Astrocyte (in vitro differentiated cells and primary cell): ENCODE measurements at regions not wholly inside any gene's neighbourhood (a gene's known extent, or its start where the extent isn't known, plus 50 kb on each side); places are given as distances from the start of the nearest gene placed in this dataset.

Source experiments
- DNase-seq: peaks from one replicate; pipeline ENCODE4 v3.0.0-alpha.2; 2010; ENCODE audit warnings: low read depth
- FAIRE-seq: peaks from 2 replicates; lab custom pipeline; 2011; peaks lifted over from hg19 to GRCh38; lab: Jason Lieb, UNC
- H2AFZ ChIP-seq: 2 replicates; pipeline ENCODE4 v1.6.0; 2012; ENCODE audit warnings: low read depth, low read length, inconsistent platforms
- H3K27ac ChIP-seq: 2 replicates; pipeline ENCODE4 v1.5.1; 2011; ENCODE audit warnings: low read depth, low read length, inconsistent platforms
- H3K27me3 ChIP-seq: 2 replicates; pipeline ENCODE4 v1.6.0; 2011; ENCODE audit warnings: low read length, inconsistent platforms; ENCODE audit not compliant: insufficient read depth
- H3K36me3 ChIP-seq: 2 replicates; pipeline ENCODE4 v1.5.1; 2011; ENCODE audit warnings: low read length, inconsistent platforms; ENCODE audit not compliant: insufficient read depth
- H3K4me1 ChIP-seq: 2 replicates; pipeline ENCODE4 v1.5.1; 2011; ENCODE audit warnings: low read length, inconsistent platforms; ENCODE audit not compliant: insufficient read depth
- H3K4me2 ChIP-seq: 2 replicates; pipeline ENCODE4 v1.6.0; 2012; ENCODE audit warnings: low read length, inconsistent platforms
- H3K4me3 ChIP-seq: 2 replicates; pipeline ENCODE4 v1.5.1; 2011; ENCODE audit warnings: low read depth, mild to moderate bottlenecking, low read length, inconsistent platforms; ENCODE audit not compliant: insufficient read depth
- H3K79me2 ChIP-seq: 2 replicates; pipeline ENCODE4 v1.6.0; 2012; ENCODE audit warnings: mild to moderate bottlenecking, low read length, inconsistent platforms; ENCODE audit not compliant: insufficient read depth
- H3K9ac ChIP-seq: 2 replicates; pipeline ENCODE4 v1.6.0; 2012; ENCODE audit warnings: mild to moderate bottlenecking, low read length, inconsistent platforms
- H3K9me3 ChIP-seq: 2 replicates; pipeline ENCODE4 v1.5.1; 2012; ENCODE audit warnings: low read depth, mild to moderate bottlenecking, low read length, inconsistent platforms; ENCODE audit not compliant: insufficient read depth
- H4K20me1 ChIP-seq: 2 replicates; pipeline ENCODE4 v1.6.0; 2012; ENCODE audit warnings: low read length, inconsistent platforms; ENCODE audit not compliant: insufficient read depth
- H3K27ac Mint-ChIP-seq: one replicate; pipeline ENCODE4 v1.8.0; 2021; ENCODE audit warnings: mild to moderate bottlenecking, mixed read lengths; ENCODE audit not compliant: unreplicated experiment
- H3K27me3 Mint-ChIP-seq: one replicate; pipeline ENCODE4 v1.8.0; 2021; ENCODE audit warnings: low read depth, mixed read lengths; ENCODE audit not compliant: unreplicated experiment
- H3K36me3 Mint-ChIP-seq: one replicate; pipeline ENCODE4 v1.8.0; 2021; ENCODE audit warnings: low read depth, mixed read lengths; ENCODE audit not compliant: unreplicated experiment
- H3K4me1 Mint-ChIP-seq: one replicate; pipeline ENCODE4 v1.8.0; 2021; ENCODE audit warnings: low read depth, mixed read lengths; ENCODE audit not compliant: unreplicated experiment
- H3K4me3 Mint-ChIP-seq: one replicate; pipeline ENCODE4 v1.8.0; 2021; ENCODE audit warnings: mild to moderate bottlenecking, moderate library complexity, mixed read lengths; ENCODE audit not compliant: unreplicated experiment
- H3K9me3 Mint-ChIP-seq: one replicate; pipeline ENCODE4 v1.8.0; 2021; ENCODE audit warnings: mild to moderate bottlenecking, mixed read lengths; ENCODE audit not compliant: unreplicated experiment
- CTCF ChIP-seq: IDR thresholded peaks from 2 replicates; pipeline ENCODE4 v1.5.1; 2011; ENCODE audit warnings: low read depth, mild to moderate bottlenecking, inconsistent platforms, low read length, moderate library complexity; ENCODE audit not compliant: insufficient read depth
- EZH2 ChIP-seq: IDR thresholded peaks from 2 replicates; pipeline ENCODE4 v1.6.1; 2012; ENCODE audit warnings: mild to moderate bottlenecking, low read length, inconsistent platforms; ENCODE audit not compliant: insufficient read depth

DNA sequence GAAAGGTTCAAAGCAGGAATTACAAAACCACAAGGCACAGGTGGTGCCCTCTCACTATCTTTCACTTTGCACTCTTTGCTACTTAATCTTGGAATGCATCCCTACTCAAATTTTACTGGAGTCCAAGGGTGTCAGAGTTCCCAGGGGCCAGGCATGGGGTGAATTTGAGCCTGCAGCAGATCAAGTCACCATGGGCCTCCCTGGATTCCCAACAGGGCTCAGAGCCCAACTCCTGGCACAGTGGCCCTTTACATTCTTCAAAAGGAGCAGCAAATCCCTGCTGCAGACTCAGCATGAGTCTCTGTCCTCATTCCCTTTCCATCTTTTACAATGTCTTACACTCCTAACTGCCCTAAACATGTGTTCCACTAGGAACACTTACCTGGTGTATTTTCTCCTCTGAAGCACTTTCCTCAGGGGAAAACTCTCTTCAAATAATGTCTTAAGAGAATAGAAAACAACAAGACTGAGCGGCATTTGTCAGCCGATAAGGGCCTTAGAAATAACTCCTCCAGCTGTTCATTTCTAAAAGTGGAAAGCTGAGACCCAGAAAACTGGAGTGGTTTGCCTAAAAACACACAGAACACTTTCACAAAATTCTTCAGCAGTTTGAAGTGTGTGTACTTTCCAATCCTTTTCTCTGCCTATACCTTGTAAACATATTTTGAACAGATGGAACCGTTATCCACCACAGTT is 596.0 kb downstream of the INSC start:
- Mint-ChIP-seq H3K9me3 (peaks cover 10% of the 10 kb centered on the region), H3K36me3 (no peaks in the 10 kb centered on the region), H3K4me1 (peaks cover 4% of the 10 kb centered on the region), H3K27me3 (peaks cover 12% of the 10 kb centered on the region), H3K4me3 (no peak overlapping the region), H3K27ac (no peak overlapping the region)
- Histone ChIP-seq H3K36me3 (no peaks in the 10 kb centered on the region), H3K27ac (no peak overlapping the region), H3K9me3 (no peaks in the 10 kb centered on the region), H3K79me2 (no peaks in the 10 kb centered on the region), H3K9ac (no peak overlapping the region), H3K4me1 (no peaks in the 10 kb centered on the region), H3K4me2 (no peak overlapping the region), H4K20me1 (no peaks in the 10 kb centered on the region), H3K27me3 (no peaks in the 10 kb centered on the region), H3K4me3 (no peak overlapping the region), H2AFZ (no peak overlapping the region)
- no peak for TF ChIP-seq EZH2
- DNase-seq (no peak), FAIRE-seq (no peak)

- no peak overlapping the region for H3K4me3 ChIP-seq
Observed at GRCh38 chr11:15711311-15711710, 596.6 kb downstream of the INSC start.

GRCh38 chr11:15714641-15715399 is 600.1 kb downstream of the INSC start:
- Histone ChIP-seq H3K9me3 (no peaks in the 10 kb centered on the region), H3K4me3 (no peak overlapping the region), H3K36me3 (no peaks in the 10 kb centered on the region), H4K20me1 (no peaks in the 10 kb centered on the region), H3K4me2 (no peak overlapping the region), H3K79me2 (no peaks in the 10 kb centered on the region), H3K9ac (no peak overlapping the region), H3K4me1 (peaks cover 4% of the 10 kb centered on the region), H3K27me3 (peaks cover 7% of the 10 kb centered on the region), H2AFZ (no peak overlapping the region), H3K27ac (no peak overlapping the region)
- FAIRE-seq, result no peak
- Mint-ChIP-seq H3K4me1 (peaks cover 4% of the 10 kb centered on the region), H3K27me3 (peaks cover 10% of the 10 kb centered on the region), H3K27ac (no peak overlapping the region), H3K4me3 (no peak overlapping the region), H3K36me3 (no peaks in the 10 kb centered on the region), H3K9me3 (peaks cover 2% of the 10 kb centered on the region)
- TF ChIP-seq CTCF (no peak), EZH2 (no peak)
- DNase-seq, result no peak

More at GRCh38 chr11:15711311-15711710, 596.6 kb downstream of the INSC start:
- H4K20me1 ChIP-seq, result no peaks in the 10 kb centered on the region
- no peaks in the 10 kb centered on the region for H3K79me2 ChIP-seq
- no peak for TF ChIP-seq CTCF
- TF ChIP-seq EZH2, result no peak
- no peaks in the 10 kb centered on the region for H3K9me3 ChIP-seq
- H3K27ac ChIP-seq, result no peak overlapping the region
- no peak for DNase-seq
- no peak overlapping the region for H2AFZ ChIP-seq
- FAIRE-seq, result no peak
- Mint-ChIP-seq H3K9me3 (peaks cover 8% of the 10 kb centered on the region), H3K27me3 (peaks cover 12% of the 10 kb centered on the region), H3K27ac (no peak overlapping the region), H3K36me3 (no peaks in the 10 kb centered on the region), H3K4me1 (peaks cover 4% of the 10 kb centered on the region), H3K4me3 (no peak overlapping the region)
- H3K36me3 ChIP-seq, result no peaks in the 10 kb centered on the region
- no peak overlapping the region for H3K4me2 ChIP-seq
- no peaks in the 10 kb centered on the region for H3K4me1 ChIP-seq
- H3K27me3 ChIP-seq, result no peaks in the 10 kb centered on the region
- H3K9ac ChIP-seq, result no peak overlapping the region
